ENCODE measurements at regions not wholly inside any gene's neighbourhood (a gene's known extent, or its start where the extent isn't known, plus 50 kb on each side); places are given as distances from the start of the nearest gene placed in this dataset.

DNA sequence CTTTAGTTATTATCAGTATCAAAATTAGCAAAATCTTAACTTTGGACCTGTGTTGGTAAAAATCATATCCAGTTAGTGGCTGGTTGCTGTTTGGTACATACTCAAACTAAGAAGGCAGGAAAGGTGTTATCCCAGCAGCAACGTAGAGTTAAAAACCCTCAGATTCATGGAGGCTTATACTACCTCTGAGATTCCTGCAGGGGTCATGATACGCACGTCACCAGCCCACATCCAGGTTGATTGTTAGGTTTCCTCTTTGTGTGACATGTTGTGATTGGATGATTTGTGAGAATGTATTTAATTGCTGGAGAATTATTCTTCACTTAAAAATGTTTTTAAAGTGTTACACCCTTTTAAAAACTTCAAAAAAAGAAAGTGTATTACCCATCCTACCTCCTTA, 423.3 kb upstream of the ADGRL2 start:
- Histone ChIP-seq H3K9me3 (ENCODE audit: control insufficient read depth, low read length) (no peaks in the 10 kb centered on the region), H3K36me3 (ENCODE audit: control insufficient read depth, insufficient read depth, low read length) (no peaks in the 10 kb centered on the region), H3K4me3 (ENCODE audit: insufficient read depth, low read depth, low read length) (no peak overlapping the region), H3K27me3 (ENCODE audit: control insufficient read depth, insufficient read depth, low read length, poor library complexity, severe bottlenecking) (no peaks in the 10 kb centered on the region), H3K4me1 (ENCODE audit: control insufficient read depth, insufficient read depth, low read length) (no peaks in the 10 kb centered on the region), H3K27ac (ENCODE audit: insufficient read depth, low read depth, low read length, poor library complexity, severe bottlenecking) (no peak overlapping the region)
- 66 to 75% methylated on average over 3 of the region's 3 CpGs for WGBS, 2 experiments

DNA sequence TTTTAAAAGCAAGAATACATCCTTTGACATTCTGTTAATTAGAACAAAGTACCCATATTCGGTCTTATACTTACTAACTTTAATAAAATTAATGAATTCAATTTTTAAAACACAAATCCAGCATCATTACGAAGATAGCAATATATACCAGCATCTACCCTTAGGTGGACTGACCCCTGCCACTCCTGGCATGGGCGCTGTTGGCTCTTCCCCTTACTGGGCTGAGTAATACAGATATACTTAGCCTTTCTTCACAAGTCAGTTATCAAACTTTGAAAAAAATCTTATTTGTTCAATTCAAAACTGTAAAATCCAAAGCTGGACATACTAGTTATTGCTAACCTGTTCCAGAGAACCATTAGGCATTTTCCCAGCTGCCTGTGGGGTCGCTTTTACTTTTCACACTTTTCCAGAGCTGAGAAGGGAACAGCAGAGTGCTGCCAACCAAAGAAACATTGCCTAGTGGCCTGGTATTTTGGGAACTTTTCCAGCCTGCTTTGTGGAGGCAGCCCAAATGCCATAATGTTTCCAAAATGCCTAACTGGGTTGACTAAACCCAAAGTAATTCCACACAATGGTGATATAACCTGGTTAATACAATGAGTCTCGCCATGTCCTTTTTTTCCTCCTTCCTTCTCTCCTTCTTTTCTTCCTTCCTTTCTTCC, 424.7 kb upstream of the ADGRL2 start:
- Histone ChIP-seq H3K4me3 (ENCODE audit: insufficient read depth, low read depth, low read length) (no peak overlapping the region), H3K4me1 (ENCODE audit: control insufficient read depth, insufficient read depth, low read length) (no peaks in the 10 kb centered on the region), H3K9me3 (ENCODE audit: control insufficient read depth, low read length) (no peaks in the 10 kb centered on the region), H3K27ac (ENCODE audit: insufficient read depth, low read depth, low read length, poor library complexity, severe bottlenecking) (no peak overlapping the region), H3K36me3 (ENCODE audit: control insufficient read depth, insufficient read depth, low read length) (no peaks in the 10 kb centered on the region), H3K27me3 (ENCODE audit: control insufficient read depth, insufficient read depth, low read length, poor library complexity, severe bottlenecking) (no peaks in the 10 kb centered on the region)
- 93 to 97% methylated on average over 5 of the region's 5 CpGs for WGBS, 2 experiments

GRCh38 chr1:81374481-81374880, 426.3 kb upstream of the ADGRL2 start:
- Histone ChIP-seq H3K27me3 (ENCODE audit: control insufficient read depth, insufficient read depth, low read length, poor library complexity, severe bottlenecking) (no peaks in the 10 kb centered on the region), H3K4me3 (ENCODE audit: insufficient read depth, low read depth, low read length) (no peak overlapping the region), H3K27ac (ENCODE audit: insufficient read depth, low read depth, low read length, poor library complexity, severe bottlenecking) (no peak overlapping the region), H3K9me3 (ENCODE audit: control insufficient read depth, low read length) (no peaks in the 10 kb centered on the region), H3K36me3 (ENCODE audit: control insufficient read depth, insufficient read depth, low read length) (no peaks in the 10 kb centered on the region), H3K4me1 (ENCODE audit: control insufficient read depth, insufficient read depth, low read length) (peaks cover 5% of the 10 kb centered on the region)
- 93 to 96% methylated on average over 4 of the region's 5 CpGs for WGBS, 2 experiments

DNA sequence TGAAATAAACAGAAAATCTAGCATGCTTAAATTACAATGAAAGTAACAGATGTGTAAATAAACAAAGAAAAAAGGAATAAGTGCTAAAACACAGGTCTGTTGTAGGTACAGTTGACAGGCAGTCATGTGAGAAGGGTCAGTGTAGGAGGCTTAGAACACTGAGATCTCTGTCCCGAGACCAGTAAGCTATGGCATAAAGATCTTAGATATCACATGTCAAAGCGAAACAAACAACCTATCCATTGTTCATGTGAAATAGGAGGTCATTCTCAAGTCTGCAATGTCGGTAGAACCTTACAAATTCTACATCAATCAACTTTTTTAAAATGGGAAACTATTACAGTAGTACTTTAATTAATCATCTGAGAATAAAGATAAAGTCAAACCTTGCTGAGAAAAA, 428.9 kb upstream of the ADGRL2 start:
- Histone ChIP-seq H3K27me3 (ENCODE audit: control insufficient read depth, insufficient read depth, low read length, poor library complexity, severe bottlenecking) (no peaks in the 10 kb centered on the region), H3K4me1 (ENCODE audit: control insufficient read depth, insufficient read depth, low read length) (peaks cover 10% of the 10 kb centered on the region)

DNA sequence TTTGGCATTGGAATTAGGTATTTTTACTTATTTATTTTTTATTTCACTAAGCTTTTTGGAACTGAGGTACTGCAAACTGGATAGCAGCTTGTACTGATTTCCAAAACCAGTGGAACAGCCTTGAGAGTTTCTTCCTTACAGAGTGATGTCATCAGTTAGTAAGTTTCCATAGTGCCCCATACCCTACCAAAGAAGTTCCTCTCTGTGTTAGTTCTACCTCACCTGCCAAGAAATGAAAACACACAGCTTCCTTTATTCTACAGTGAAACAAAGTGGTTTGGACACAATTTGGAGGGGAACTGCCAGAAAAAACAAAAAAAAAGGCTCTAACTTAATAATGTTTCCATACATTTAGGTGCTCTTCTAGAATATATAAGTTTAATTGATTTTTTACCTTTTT, 430.9 kb upstream of the ADGRL2 start:
- no peaks in the 10 kb centered on the region for H3K9me3 ChIP-seq (ENCODE audit: control insufficient read depth, low read length)
- no peaks in the 10 kb centered on the region for H3K27me3 ChIP-seq (ENCODE audit: control insufficient read depth, insufficient read depth, low read length, poor library complexity, severe bottlenecking)
- H3K27ac ChIP-seq (ENCODE audit: insufficient read depth, low read depth, low read length, poor library complexity, severe bottlenecking) = no peak overlapping the region
- H3K36me3 ChIP-seq (ENCODE audit: control insufficient read depth, insufficient read depth, low read length) = no peaks in the 10 kb centered on the region
- H3K4me1 ChIP-seq (ENCODE audit: control insufficient read depth, insufficient read depth, low read length) = peaks cover 10% of the 10 kb centered on the region
- H3K4me3 ChIP-seq (ENCODE audit: insufficient read depth, low read depth, low read length) = no peak overlapping the region

More for the DNA sequence above, 428.9 kb upstream of the ADGRL2 start:
- Histone ChIP-seq H3K9me3 (ENCODE audit: control insufficient read depth, low read length) (no peaks in the 10 kb centered on the region), H3K27ac (ENCODE audit: insufficient read depth, low read depth, low read length, poor library complexity, severe bottlenecking) (no peak overlapping the region), H3K36me3 (ENCODE audit: control insufficient read depth, insufficient read depth, low read length) (no peaks in the 10 kb centered on the region), H3K4me3 (ENCODE audit: insufficient read depth, low read depth, low read length) (no peak overlapping the region)
- WGBS, 2 experiments = 100% methylated on average over 2 to 3 of the region's 3 CpGs

DNA sequence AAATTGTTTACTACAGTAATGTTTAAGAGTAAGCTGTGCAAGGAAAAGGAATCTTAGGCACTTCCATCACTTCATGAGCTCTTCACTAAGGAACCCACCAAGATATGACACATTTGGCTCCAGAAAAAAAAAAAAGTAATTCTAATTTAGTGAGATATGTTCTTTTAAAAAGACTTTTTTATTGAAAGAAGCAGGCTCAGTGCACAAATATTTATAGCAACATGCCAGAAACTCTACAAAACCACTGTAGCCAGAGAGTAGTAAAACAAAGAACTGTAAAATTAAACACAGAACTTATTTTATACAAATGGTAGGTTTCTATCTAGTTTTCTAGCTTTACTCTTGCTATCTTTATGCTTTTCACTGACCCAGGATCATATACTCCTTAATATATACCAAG, 434.6 kb upstream of the ADGRL2 start:
- Histone ChIP-seq H3K36me3 (ENCODE audit: control insufficient read depth, insufficient read depth, low read length) (no peaks in the 10 kb centered on the region), H3K4me3 (ENCODE audit: insufficient read depth, low read depth, low read length) (no peak overlapping the region)

DNA sequence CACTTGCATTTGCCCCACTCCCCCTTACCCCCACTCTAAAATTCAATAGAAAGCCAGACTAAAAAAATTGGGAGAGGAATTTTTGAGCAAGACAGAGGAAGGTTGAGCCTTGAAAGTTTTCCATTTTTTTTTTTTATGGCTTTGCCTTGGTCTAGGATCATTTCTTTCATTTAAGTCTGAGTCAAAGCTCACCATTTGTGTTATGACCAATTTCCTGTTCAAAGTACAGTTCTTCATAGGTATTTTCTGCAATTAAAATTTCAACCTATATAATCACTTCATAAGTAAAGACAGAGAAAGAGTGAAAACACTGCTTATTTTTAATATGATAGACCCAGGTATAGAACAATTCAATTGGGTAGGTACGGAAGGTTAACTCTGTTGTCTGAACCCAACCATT, 436.6 kb upstream of the ADGRL2 start:
- Histone ChIP-seq H3K4me3 (ENCODE audit: insufficient read depth, low read depth, low read length) (no peak overlapping the region), H3K4me1 (ENCODE audit: control insufficient read depth, insufficient read depth, low read length) (peaks cover 1% of the 10 kb centered on the region), H3K27ac (ENCODE audit: insufficient read depth, low read depth, low read length, poor library complexity, severe bottlenecking) (no peak overlapping the region), H3K27me3 (ENCODE audit: control insufficient read depth, insufficient read depth, low read length, poor library complexity, severe bottlenecking) (no peaks in the 10 kb centered on the region), H3K9me3 (ENCODE audit: control insufficient read depth, low read length) (no peaks in the 10 kb centered on the region), H3K36me3 (ENCODE audit: control insufficient read depth, insufficient read depth, low read length) (no peaks in the 10 kb centered on the region)
- WGBS, 2 experiments = 94 to 100% methylated on average over 1 of the region's 1 CpG

More for the DNA sequence above, 434.6 kb upstream of the ADGRL2 start:
- Histone ChIP-seq H3K27ac (ENCODE audit: insufficient read depth, low read depth, low read length, poor library complexity, severe bottlenecking) (no peak overlapping the region), H3K27me3 (ENCODE audit: control insufficient read depth, insufficient read depth, low read length, poor library complexity, severe bottlenecking) (no peaks in the 10 kb centered on the region), H3K4me1 (ENCODE audit: control insufficient read depth, insufficient read depth, low read length) (peaks cover 10% of the 10 kb centered on the region), H3K9me3 (ENCODE audit: control insufficient read depth, low read length) (no peaks in the 10 kb centered on the region)

GRCh38 chr1:81358151-81358550, 442.6 kb upstream of the ADGRL2 start:
- H3K4me1 ChIP-seq (ENCODE audit: control insufficient read depth, insufficient read depth, low read length) = no peaks in the 10 kb centered on the region

DNA sequence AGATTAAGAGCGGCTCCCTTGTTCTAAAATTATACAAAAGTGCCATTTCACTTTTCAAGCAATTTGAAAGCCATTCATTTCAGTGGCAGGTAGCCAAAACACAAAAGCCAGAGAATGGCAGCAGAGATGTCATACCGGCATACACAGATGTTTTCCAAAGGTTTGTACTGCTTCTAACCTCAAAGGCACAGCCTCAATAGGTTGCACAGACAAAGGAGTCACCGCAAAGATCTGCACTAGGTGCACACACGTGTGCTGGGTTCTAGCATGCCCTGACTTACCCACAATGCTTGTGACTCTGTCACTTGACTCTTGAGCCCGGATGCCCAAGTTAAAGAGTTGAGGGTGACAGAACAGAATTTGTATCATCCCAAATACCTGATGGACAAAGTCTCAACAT, 448.9 kb upstream of the ADGRL2 start:
- Histone ChIP-seq H3K4me3 (ENCODE audit: insufficient read depth, low read depth, low read length) (no peak overlapping the region), H3K9me3 (ENCODE audit: control insufficient read depth, low read length) (no peaks in the 10 kb centered on the region), H3K4me1 (ENCODE audit: control insufficient read depth, insufficient read depth, low read length) (peaks cover 12% of the 10 kb centered on the region), H3K36me3 (ENCODE audit: control insufficient read depth, insufficient read depth, low read length) (no peaks in the 10 kb centered on the region), H3K27me3 (ENCODE audit: control insufficient read depth, insufficient read depth, low read length, poor library complexity, severe bottlenecking) (no peaks in the 10 kb centered on the region), H3K27ac (ENCODE audit: insufficient read depth, low read depth, low read length, poor library complexity, severe bottlenecking) (no peak overlapping the region)
- 94% methylated on average over 5 of the region's 5 CpGs for WGBS, 2 experiments

More at GRCh38 chr1:81358151-81358550, 442.6 kb upstream of the ADGRL2 start:
- 93 to 100% methylated on average over 1 of the region's 1 CpG for WGBS, 2 experiments
- Histone ChIP-seq H3K36me3 (ENCODE audit: control insufficient read depth, insufficient read depth, low read length) (no peaks in the 10 kb centered on the region), H3K27ac (ENCODE audit: insufficient read depth, low read depth, low read length, poor library complexity, severe bottlenecking) (no peak overlapping the region), H3K27me3 (ENCODE audit: control insufficient read depth, insufficient read depth, low read length, poor library complexity, severe bottlenecking) (no peaks in the 10 kb centered on the region), H3K4me3 (ENCODE audit: insufficient read depth, low read depth, low read length) (no peak overlapping the region), H3K9me3 (ENCODE audit: control insufficient read depth, low read length) (no peaks in the 10 kb centered on the region)

DNA sequence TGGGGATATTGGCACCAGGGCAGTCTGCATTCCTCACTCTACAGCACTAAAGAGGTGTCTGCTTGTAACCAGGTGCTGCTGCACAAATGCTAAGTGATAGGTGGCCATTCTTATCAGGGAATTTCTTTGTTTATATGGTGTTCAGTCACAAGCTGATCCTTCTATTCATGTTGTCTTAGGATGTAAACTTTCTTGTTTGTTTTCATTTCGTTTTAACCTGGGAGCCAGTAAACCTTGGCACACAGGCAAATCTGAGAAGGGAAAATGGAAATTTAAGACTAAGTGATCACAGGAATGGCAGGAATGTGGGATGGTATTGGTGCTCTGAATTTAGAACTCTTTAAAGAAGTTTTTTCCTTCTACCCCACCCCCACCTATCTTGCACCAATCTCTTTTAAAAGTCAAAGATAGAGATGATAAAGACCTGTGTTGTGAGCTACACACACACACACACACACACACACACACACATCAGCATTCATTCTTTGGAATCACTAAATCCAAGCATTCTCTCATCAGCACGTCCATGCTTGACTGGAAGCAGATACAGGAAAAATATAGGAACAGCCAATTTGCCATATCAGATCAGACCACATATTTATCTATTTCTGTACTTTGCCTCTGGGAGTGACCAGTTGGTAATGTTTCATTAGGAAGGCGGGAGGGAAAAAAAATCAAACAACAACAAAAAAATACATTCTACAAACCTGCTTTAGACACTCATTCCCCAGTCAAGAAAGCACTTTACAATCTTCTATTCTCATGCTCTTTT, 451.4 kb upstream of the ADGRL2 start:
- Histone ChIP-seq H3K4me3 (ENCODE audit: insufficient read depth, low read depth, low read length) (no peak overlapping the region), H3K36me3 (ENCODE audit: control insufficient read depth, insufficient read depth, low read length) (no peaks in the 10 kb centered on the region), H3K9me3 (ENCODE audit: control insufficient read depth, low read length) (no peaks in the 10 kb centered on the region), H3K27ac (ENCODE audit: insufficient read depth, low read depth, low read length, poor library complexity, severe bottlenecking) (peak overlapping the region; percentile 36), H3K27me3 (ENCODE audit: control insufficient read depth, insufficient read depth, low read length, poor library complexity, severe bottlenecking) (no peaks in the 10 kb centered on the region), H3K4me1 (ENCODE audit: control insufficient read depth, insufficient read depth, low read length) (peaks cover 12% of the 10 kb centered on the region)
- 50 to 59% methylated on average over 3 of the region's 3 CpGs for whole genome bisulfite sequencing, 2 experiments
